Ishikawa (cell line): ENCODE measurements at regions not wholly inside any gene's neighbourhood (a gene's known extent, or its start where the extent isn't known, plus 50 kb on each side); places are given as distances from the start of the nearest gene placed in this dataset.

Source experiments
- CEBPB ChIP-seq: IDR thresholded peaks from 2 replicates; pipeline ENCODE4 v1.6.1; 2012
- CREB1 ChIP-seq: IDR thresholded peaks from 2 replicates; pipeline ENCODE4 v1.6.1; 2012; ENCODE audit warnings: low read depth
- EGR1 ChIP-seq: IDR thresholded peaks from 2 replicates; pipeline ENCODE4 v1.6.1; 2012
- EP300 ChIP-seq: IDR thresholded peaks from 2 replicates; pipeline ENCODE4 v1.6.1; 2012; ENCODE audit warnings: borderline replicate concordance
- FOXM1 ChIP-seq: IDR thresholded peaks from 2 replicates; pipeline ENCODE4 v1.6.1; 2012; ENCODE audit warnings: low read depth, borderline replicate concordance
- MAX ChIP-seq: IDR thresholded peaks from 2 replicates; pipeline ENCODE4 v1.6.1; 2012
- NFIC ChIP-seq: IDR thresholded peaks from 2 replicates; pipeline ENCODE4 v1.6.1; 2012
- RAD21 ChIP-seq: IDR thresholded peaks from 2 replicates; pipeline ENCODE4 v1.6.1; 2012; ENCODE audit warnings: low read depth
- TAF1 ChIP-seq: IDR thresholded peaks from 2 replicates; pipeline ENCODE4 v1.6.1; 2012; ENCODE audit warnings: low read depth, mild to moderate bottlenecking
- TCF12 ChIP-seq: IDR thresholded peaks from 2 replicates; pipeline ENCODE4 v1.6.1; 2012; ENCODE audit warnings: low read depth
- TEAD4 ChIP-seq: IDR thresholded peaks from 2 replicates; pipeline ENCODE4 v1.6.1; 2012
- USF1 ChIP-seq: IDR thresholded peaks from 2 replicates; pipeline ENCODE4 v1.6.1; 2012
- YY1 ChIP-seq: IDR thresholded peaks from 2 replicates; pipeline ENCODE4 v1.6.1; 2012; ENCODE audit warnings: low read depth
- ZBTB7A ChIP-seq: IDR thresholded peaks from 2 replicates; pipeline ENCODE4 v1.6.1; 2012; ENCODE audit warnings: low read depth
- TF ChIP-seq, protein P1 (sequence below): IDR thresholded peaks from 2 replicates; pipeline ENCODE4 v1.6.1; 2012; ENCODE audit warnings: low read depth, mild to moderate bottlenecking

- TF ChIP-seq NFIC (no peak), MAX (no peak), ZBTB7A (no peak), CREB1 (no peak), TEAD4 (no peak), TAF1 (no peak), TCF12 (no peak), USF1 (no peak), CEBPB (no peak), FOXM1 (no peak), EP300 (no peak), YY1 (no peak), EGR1 (no peak), RAD21 (no peak)
- TF ChIP-seq, protein P1, sequence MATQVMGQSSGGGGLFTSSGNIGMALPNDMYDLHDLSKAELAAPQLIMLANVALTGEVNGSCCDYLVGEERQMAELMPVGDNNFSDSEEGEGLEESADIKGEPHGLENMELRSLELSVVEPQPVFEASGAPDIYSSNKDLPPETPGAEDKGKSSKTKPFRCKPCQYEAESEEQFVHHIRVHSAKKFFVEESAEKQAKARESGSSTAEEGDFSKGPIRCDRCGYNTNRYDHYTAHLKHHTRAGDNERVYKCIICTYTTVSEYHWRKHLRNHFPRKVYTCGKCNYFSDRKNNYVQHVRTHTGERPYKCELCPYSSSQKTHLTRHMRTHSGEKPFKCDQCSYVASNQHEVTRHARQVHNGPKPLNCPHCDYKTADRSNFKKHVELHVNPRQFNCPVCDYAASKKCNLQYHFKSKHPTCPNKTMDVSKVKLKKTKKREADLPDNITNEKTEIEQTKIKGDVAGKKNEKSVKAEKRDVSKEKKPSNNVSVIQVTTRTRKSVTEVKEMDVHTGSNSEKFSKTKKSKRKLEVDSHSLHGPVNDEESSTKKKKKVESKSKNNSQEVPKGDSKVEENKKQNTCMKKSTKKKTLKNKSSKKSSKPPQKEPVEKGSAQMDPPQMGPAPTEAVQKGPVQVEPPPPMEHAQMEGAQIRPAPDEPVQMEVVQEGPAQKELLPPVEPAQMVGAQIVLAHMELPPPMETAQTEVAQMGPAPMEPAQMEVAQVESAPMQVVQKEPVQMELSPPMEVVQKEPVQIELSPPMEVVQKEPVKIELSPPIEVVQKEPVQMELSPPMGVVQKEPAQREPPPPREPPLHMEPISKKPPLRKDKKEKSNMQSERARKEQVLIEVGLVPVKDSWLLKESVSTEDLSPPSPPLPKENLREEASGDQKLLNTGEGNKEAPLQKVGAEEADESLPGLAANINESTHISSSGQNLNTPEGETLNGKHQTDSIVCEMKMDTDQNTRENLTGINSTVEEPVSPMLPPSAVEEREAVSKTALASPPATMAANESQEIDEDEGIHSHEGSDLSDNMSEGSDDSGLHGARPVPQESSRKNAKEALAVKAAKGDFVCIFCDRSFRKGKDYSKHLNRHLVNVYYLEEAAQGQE, result no peak
Observed at GRCh38 chr17:73743518-73744201, 99.4 kb upstream of the SDK2 start.

- TF ChIP-seq, protein P1, result no peak
- TF ChIP-seq MAX (no peak), CEBPB (no peak), TCF12 (no peak), EGR1 (no peak), TAF1 (no peak)
Observed at GRCh38 chr17:73744411-73744810, 100.2 kb upstream of the SDK2 start.

DNA sequence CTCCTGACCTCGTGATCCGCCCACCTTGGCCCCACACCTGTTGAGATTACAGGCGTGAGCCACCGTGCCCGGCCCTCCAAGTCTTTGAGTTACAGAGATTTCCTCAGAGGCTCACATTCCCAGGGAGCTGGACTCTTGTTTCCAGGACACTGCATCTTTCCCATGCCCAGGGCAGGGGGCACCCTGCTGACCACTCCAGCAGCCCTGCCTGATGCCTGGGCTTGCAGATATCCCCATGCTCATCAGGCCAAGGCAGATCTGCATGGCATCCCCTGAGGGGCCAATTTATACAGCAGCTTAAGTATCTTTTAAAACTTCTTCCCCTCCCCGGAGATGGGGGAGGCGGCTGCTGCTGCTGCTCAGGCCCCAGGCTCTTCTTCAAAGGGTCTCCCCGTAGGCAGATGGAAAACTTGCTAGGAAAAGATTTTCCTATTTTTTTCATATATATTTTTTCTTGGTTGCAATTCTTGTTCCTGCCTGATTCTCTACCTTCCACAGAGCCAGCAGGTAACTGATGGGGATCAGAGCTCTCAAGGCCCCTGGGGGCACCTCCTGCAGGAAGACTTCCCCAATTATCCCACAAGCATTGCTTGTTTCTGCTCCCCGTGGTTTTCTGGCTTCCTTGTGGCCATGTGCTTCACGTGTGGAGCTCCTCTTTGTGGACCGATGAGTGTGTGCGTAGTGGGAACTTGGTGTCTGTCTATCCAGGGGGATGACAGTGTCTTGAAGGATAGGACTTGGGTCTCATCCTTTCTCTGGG, 102.2 kb upstream of the SDK2 start:
- TF ChIP-seq TCF12 (no peak), TEAD4 (no peak), ZBTB7A (no peak), TAF1 (no peak), CEBPB (no peak), EP300 (no peak), RAD21 (no peak), EGR1 (no peak), MAX (no peak), CREB1 (no peak), USF1 (no peak), YY1 (no peak), FOXM1 (no peak), NFIC (no peak)
- TF ChIP-seq, protein P1, result no peak
